GM12878 (cell line): ENCODE measurements at regions not wholly inside any gene's neighbourhood (a gene's known extent, or its start where the extent isn't known, plus 50 kb on each side); places are given as distances from the start of the nearest gene placed in this dataset.
A peak's percentile ranks its signal among the peaks of the same experiment; 100 is the strongest.

Experiments
- ATAC-seq: fragments of 200-7000 bp; cut with Tn5 transposase; 3 replicates; pipeline ENCODE4 v1.9.1; 2020; ENCODE audit warnings: mild to moderate bottlenecking, moderate library complexity
- BruUV-seq: library from RNA; stranded (reverse); fragments of 400-500 nt; replicated peaks from 2 replicates; lab custom pipeline; 2021; lab: Mats Ljungman, UMichigan
- CTCF ChIA-PET: fragments of 300-600 bp; sonication (Branson Sonifier 250); formaldehyde crosslinking; extraction: SDS; loops from one replicate; lab custom pipeline; 2021; ENCODE audit warnings: inconsistent platforms; lab: Yijun Ruan, JAX
- POLR2A ChIA-PET: fragments of 350-600 bp; formaldehyde crosslinking; extraction: SDS; loops from one replicate; lab custom pipeline; 2021; ENCODE audit warnings: inconsistent platforms; lab: Charles Lee
- RAD21 ChIA-PET: fragments of 300-600 bp; sonication (Branson Sonifier 250); formaldehyde crosslinking; loops from one replicate; lab custom pipeline; 2023; ENCODE audit warnings: antibody characterized with exemption; ENCODE audit not compliant: unreplicated experiment; lab: Charles Lee
- SMC1A ChIA-PET: fragments of 300-600 bp; sonication (Branson Sonifier 250); formaldehyde crosslinking; loops from one replicate; lab custom pipeline; 2023; ENCODE audit not compliant: unreplicated experiment, uncharacterized antibody; lab: Charles Lee
- DNase-seq: peaks from one replicate; pipeline ENCODE4 v3.0.0-alpha.2; 2011; ENCODE audit warnings: low read depth, low spot score
- FAIRE-seq: peaks from 3 replicates; lab custom pipeline; 2011; peaks lifted over from hg19 to GRCh38; lab: Jason Lieb, UNC
- H2AFZ ChIP-seq: 2 replicates; pipeline ENCODE4 v1.6.0; 2011; ENCODE audit warnings: low read depth, low read length, control low read depth; ENCODE audit not compliant: control insufficient read depth
- H3K27ac ChIP-seq: 2 replicates; pipeline ENCODE4 v1.5.1; 2011; ENCODE audit warnings: control low read depth; ENCODE audit not compliant: control insufficient read depth, insufficient read depth
- H3K27me3 ChIP-seq, 2 experiments: replicated peaks in 1 of 2; 2 replicates each; pipeline versions ENCODE4 v1.6.0 to v1.6.1; 2011; ENCODE audit warnings: low read length in 1 of 2; ENCODE audit not compliant: control insufficient read depth in 2 of 2, insufficient read depth in 2 of 2
- H3K36me3 ChIP-seq, 2 experiments: 2 replicates each; pipeline ENCODE4 v1.5.1; 2011; ENCODE audit warnings: low read length in 1 of 2; ENCODE audit not compliant: control insufficient read depth in 2 of 2, insufficient read depth in 2 of 2
- H3K4me1 ChIP-seq: 2 replicates; pipeline ENCODE4 v1.6.1; 2011; ENCODE audit warnings: mild to moderate bottlenecking, low read length, moderate library complexity, mixed read lengths; ENCODE audit not compliant: control insufficient read depth, insufficient read depth
- H3K4me2 ChIP-seq: 2 replicates; pipeline ENCODE4 v1.6.0; 2011; ENCODE audit warnings: control low read depth; ENCODE audit not compliant: control insufficient read depth, insufficient read depth
- H3K4me3 ChIP-seq: fragments of 200-600 bp; sonication (generic); 2 replicates; pipeline ENCODE4 v1.5.1; 2016
- H3K79me2 ChIP-seq: 2 replicates; pipeline ENCODE4 v1.6.0; 2011; ENCODE audit warnings: low read length; ENCODE audit not compliant: control insufficient read depth, insufficient read depth
- H3K9ac ChIP-seq: 2 replicates; pipeline ENCODE4 v1.8.0; 2011; ENCODE audit warnings: low read length, control low read depth, mixed read lengths; ENCODE audit not compliant: control insufficient read depth, insufficient read depth
- H3K9me3 ChIP-seq: replicated peaks from 3 replicates; pipeline ENCODE4 v1.5.1; 2011; ENCODE audit warnings: mild to moderate bottlenecking, low read length; ENCODE audit not compliant: control insufficient read depth, insufficient read depth
- H4K20me1 ChIP-seq: 2 replicates; pipeline ENCODE4 v1.6.0; 2011; ENCODE audit not compliant: control insufficient read depth, insufficient read depth
- CHD1 ChIP-seq: IDR thresholded peaks from 2 replicates; pipeline ENCODE4 v1.6.1; 2012; ENCODE audit warnings: low read depth, low read length, improper control_type of control experiment
- FOS ChIP-seq: IDR thresholded peaks from 3 replicates; pipeline ENCODE4 v1.6.1; 2011; ENCODE audit warnings: borderline replicate concordance; ENCODE audit not compliant: insufficient read length; ENCODE audit errors: extremely low read depth
- MTA3 ChIP-seq: IDR thresholded peaks from 2 replicates; pipeline ENCODE4 v1.6.1; 2012; ENCODE audit warnings: low read length, inconsistent platforms, borderline replicate concordance
- MXI1 ChIP-seq: fragments of 150-350 bp; IDR thresholded peaks from 2 replicates; pipeline ENCODE4 v1.6.1; 2011; ENCODE audit warnings: low read depth, mild to moderate bottlenecking, inconsistent platforms, low read length, improper control_type of control experiment
- POLR2A ChIP-seq: IDR thresholded peaks from 2 replicates; pipeline ENCODE4 v1.6.1; 2011; ENCODE audit warnings: low read depth, mild to moderate bottlenecking, low read length
- RAD21 ChIP-seq: IDR thresholded peaks from 2 replicates; pipeline ENCODE4 v1.6.1; 2011; ENCODE audit warnings: mild to moderate bottlenecking, low read depth, low read length, moderate library complexity; ENCODE audit not compliant: insufficient read depth
- RAD51 ChIP-seq: fragments of 450-650 bp; IDR thresholded peaks from 2 replicates; pipeline ENCODE4 v1.6.1; 2016; ENCODE audit warnings: moderate library complexity, mild to moderate bottlenecking, inconsistent platforms
- SMARCA5 ChIP-seq: fragments of 450-650 bp; IDR thresholded peaks from 2 replicates; pipeline ENCODE4 v1.6.1; 2017; ENCODE audit warnings: mild to moderate bottlenecking
- SUPT20H ChIP-seq: IDR thresholded peaks from 2 replicates; pipeline ENCODE4 v1.6.1; 2011; ENCODE audit warnings: low read depth, mild to moderate bottlenecking, low read length, moderate library complexity, borderline replicate concordance; ENCODE audit not compliant: control insufficient read depth
- TARDBP ChIP-seq: IDR thresholded peaks from 2 replicates; pipeline ENCODE4 v1.6.1; 2016; ENCODE audit warnings: borderline replicate concordance
- USF2 ChIP-seq: IDR thresholded peaks from 2 replicates; pipeline ENCODE4 v1.6.1; 2011; ENCODE audit warnings: low read depth, low read length, improper control_type of control experiment, borderline replicate concordance
- YY1 ChIP-seq: IDR thresholded peaks from 2 replicates; pipeline ENCODE4 v1.6.1; 2011; ENCODE audit warnings: low read depth, mild to moderate bottlenecking, low read length
- ZNF207 ChIP-seq: fragments of 450-650 bp; IDR thresholded peaks from 2 replicates; pipeline ENCODE4 v1.6.1; 2014; ENCODE audit warnings: antibody characterized with exemption, mild to moderate bottlenecking, borderline replicate concordance
- WGBS: methylation state at CpG from one replicate; pipeline ENCODE4 v1.1.6; 2016; ENCODE audit warnings: low lambda C conversion rate; ENCODE audit not compliant: insufficient replicate concordance, insufficient coverage; ENCODE audit errors: missing lambda C conversion rate; 5-methylcytosine and 5-hydroxymethylcytosine counted together
- in situ Hi-C: fragments of 300-500 bp; cut with MboI; formaldehyde crosslinking; loops from 9 replicates; pipeline ENCODE4 v1.14.3; 2018; ENCODE audit warnings: mixed read lengths
- intact Hi-C: fragments of 100-400 bp; cut with micrococcal nuclease; formaldehyde crosslinking; loops from one replicate; pipeline ENCODE4 v1.14.2; 2022; ENCODE audit not compliant: unreplicated experiment
- TF ChIP-seq, protein P1 (sequence below): fragments of 450-650 bp; IDR thresholded peaks from 2 replicates; pipeline ENCODE4 v1.6.1; 2017; ENCODE audit warnings: low read depth, mild to moderate bottlenecking, moderate library complexity
- TF ChIP-seq, protein P2 (sequence below): IDR thresholded peaks from 2 replicates; pipeline ENCODE4 v1.6.1; 2011; ENCODE audit warnings: mild to moderate bottlenecking, low read depth, low read length, moderate library complexity; ENCODE audit not compliant: insufficient replicate concordance
- TF ChIP-seq, protein P3 (sequence below): fragments of 450-650 bp; IDR thresholded peaks from 2 replicates; pipeline ENCODE4 v1.6.1; 2014; ENCODE audit warnings: mild to moderate bottlenecking
- TF ChIP-seq, protein P4 (sequence below): fragments of 450-650 bp; IDR thresholded peaks from 2 replicates; pipeline ENCODE4 v1.6.1; 2017; ENCODE audit warnings: mild to moderate bottlenecking, moderate library complexity

DNA sequence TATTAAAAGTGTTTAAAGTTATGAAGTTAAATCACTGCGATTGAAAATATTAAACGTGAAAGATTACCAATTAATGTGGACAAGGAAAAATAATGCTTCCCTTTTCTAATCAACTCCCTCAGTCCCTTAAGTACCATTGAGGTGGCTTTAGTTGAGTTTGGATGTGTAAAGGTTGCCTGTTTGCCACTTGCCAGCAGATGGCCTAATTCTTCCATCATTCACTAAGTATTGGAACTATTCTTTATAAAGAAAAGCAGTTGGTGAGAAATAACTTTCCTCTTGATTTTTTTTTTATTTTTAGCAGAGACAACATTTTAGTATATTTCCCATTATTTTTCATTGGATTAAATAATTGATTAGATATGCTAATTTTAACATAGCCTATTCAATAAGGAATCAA is 295.9 kb upstream of the TACR3 start:
- BruUV-seq: no TSS peak
- POLR2A ChIA-PET: no interaction called here
- no peak overlapping the region for H2AFZ ChIP-seq
- intact Hi-C loops: loop anchor here (1.0 to 10.0 kb wide), 3 partner anchors 475 to 1459 kb away; partner anchors contain the start of gene PPA2
- H3K79me2 ChIP-seq: no peaks in the 10 kb centered on the region
- H4K20me1 ChIP-seq: no peaks in the 10 kb centered on the region
- no peaks in the 10 kb centered on the region for H3K27me3 ChIP-seq
- no peak overlapping the region for H3K27ac ChIP-seq
- 65% methylated on average over 2 of the region's 2 CpGs for WGBS
- CTCF ChIA-PET: no interaction called here
- FAIRE-seq (peak; percentile 23), ATAC-seq (peak; percentile 78), DNase-seq (no peak)
- H3K4me3 ChIP-seq: no peak overlapping the region
- H3K9me3 ChIP-seq: no peaks in the 10 kb centered on the region; the same call in 2 of the 3 replicates
- no peak overlapping the region for H3K9ac ChIP-seq
- SMC1A ChIA-PET: no interaction called here
- no peak overlapping the region for H3K4me2 ChIP-seq
- no peaks in the 10 kb centered on the region for H3K4me1 ChIP-seq
- in situ Hi-C loops: no loop called here
- RAD21 ChIA-PET: no interaction called here
- H3K36me3 ChIP-seq: no peaks in the 10 kb centered on the region
- no peak for TF ChIP-seq SMARCA5
- TF ChIP-seq, protein P1, sequence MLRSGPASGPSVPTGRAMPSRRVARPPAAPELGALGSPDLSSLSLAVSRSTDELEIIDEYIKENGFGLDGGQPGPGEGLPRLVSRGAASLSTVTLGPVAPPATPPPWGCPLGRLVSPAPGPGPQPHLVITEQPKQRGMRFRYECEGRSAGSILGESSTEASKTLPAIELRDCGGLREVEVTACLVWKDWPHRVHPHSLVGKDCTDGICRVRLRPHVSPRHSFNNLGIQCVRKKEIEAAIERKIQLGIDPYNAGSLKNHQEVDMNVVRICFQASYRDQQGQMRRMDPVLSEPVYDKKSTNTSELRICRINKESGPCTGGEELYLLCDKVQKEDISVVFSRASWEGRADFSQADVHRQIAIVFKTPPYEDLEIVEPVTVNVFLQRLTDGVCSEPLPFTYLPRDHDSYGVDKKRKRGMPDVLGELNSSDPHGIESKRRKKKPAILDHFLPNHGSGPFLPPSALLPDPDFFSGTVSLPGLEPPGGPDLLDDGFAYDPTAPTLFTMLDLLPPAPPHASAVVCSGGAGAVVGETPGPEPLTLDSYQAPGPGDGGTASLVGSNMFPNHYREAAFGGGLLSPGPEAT: no peak
- TF ChIP-seq, protein P2, sequence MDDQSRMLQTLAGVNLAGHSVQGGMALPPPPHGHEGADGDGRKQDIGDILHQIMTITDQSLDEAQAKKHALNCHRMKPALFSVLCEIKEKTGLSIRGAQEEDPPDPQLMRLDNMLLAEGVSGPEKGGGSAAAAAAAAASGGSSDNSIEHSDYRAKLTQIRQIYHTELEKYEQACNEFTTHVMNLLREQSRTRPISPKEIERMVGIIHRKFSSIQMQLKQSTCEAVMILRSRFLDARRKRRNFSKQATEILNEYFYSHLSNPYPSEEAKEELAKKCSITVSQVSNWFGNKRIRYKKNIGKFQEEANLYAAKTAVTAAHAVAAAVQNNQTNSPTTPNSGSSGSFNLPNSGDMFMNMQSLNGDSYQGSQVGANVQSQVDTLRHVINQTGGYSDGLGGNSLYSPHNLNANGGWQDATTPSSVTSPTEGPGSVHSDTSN: no peak
- no peak for TF ChIP-seq USF2
- TF ChIP-seq FOS: no peak
- no peak for TF ChIP-seq TARDBP
- no peak for TF ChIP-seq YY1
- TF ChIP-seq MTA3: no peak
- TF ChIP-seq ZNF207: no peak
- no peak for TF ChIP-seq CHD1
- TF ChIP-seq, protein P3, sequence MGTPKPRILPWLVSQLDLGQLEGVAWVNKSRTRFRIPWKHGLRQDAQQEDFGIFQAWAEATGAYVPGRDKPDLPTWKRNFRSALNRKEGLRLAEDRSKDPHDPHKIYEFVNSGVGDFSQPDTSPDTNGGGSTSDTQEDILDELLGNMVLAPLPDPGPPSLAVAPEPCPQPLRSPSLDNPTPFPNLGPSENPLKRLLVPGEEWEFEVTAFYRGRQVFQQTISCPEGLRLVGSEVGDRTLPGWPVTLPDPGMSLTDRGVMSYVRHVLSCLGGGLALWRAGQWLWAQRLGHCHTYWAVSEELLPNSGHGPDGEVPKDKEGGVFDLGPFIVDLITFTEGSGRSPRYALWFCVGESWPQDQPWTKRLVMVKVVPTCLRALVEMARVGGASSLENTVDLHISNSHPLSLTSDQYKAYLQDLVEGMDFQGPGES: no peak
- TF ChIP-seq RAD21: peak; percentile 70
- no peak for TF ChIP-seq MXI1
- no peak for TF ChIP-seq SUPT20H
- TF ChIP-seq, protein P4, sequence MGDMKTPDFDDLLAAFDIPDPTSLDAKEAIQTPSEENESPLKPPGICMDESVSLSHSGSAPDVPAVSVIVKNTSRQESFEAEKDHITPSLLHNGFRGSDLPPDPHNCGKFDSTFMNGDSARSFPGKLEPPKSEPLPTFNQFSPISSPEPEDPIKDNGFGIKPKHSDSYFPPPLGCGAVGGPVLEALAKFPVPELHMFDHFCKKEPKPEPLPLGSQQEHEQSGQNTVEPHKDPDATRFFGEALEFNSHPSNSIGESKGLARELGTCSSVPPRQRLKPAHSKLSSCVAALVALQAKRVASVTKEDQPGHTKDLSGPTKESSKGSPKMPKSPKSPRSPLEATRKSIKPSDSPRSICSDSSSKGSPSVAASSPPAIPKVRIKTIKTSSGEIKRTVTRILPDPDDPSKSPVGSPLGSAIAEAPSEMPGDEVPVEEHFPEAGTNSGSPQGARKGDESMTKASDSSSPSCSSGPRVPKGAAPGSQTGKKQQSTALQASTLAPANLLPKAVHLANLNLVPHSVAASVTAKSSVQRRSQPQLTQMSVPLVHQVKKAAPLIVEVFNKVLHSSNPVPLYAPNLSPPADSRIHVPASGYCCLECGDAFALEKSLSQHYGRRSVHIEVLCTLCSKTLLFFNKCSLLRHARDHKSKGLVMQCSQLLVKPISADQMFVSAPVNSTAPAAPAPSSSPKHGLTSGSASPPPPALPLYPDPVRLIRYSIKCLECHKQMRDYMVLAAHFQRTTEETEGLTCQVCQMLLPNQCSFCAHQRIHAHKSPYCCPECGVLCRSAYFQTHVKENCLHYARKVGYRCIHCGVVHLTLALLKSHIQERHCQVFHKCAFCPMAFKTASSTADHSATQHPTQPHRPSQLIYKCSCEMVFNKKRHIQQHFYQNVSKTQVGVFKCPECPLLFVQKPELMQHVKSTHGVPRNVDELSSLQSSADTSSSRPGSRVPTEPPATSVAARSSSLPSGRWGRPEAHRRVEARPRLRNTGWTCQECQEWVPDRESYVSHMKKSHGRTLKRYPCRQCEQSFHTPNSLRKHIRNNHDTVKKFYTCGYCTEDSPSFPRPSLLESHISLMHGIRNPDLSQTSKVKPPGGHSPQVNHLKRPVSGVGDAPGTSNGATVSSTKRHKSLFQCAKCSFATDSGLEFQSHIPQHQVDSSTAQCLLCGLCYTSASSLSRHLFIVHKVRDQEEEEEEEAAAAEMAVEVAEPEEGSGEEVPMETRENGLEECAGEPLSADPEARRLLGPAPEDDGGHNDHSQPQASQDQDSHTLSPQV: no peak
- TF ChIP-seq RAD51: no peak
- no peak for TF ChIP-seq POLR2A
